ENCODE measurements at regions not wholly inside any gene's neighbourhood (a gene's known extent, or its start where the extent isn't known, plus 50 kb on each side); places are given as distances from the start of the nearest gene placed in this dataset.

GRCh38 chr1:36644556-36644955 is 161.8 kb upstream of the CSF3R start:
- no peak for DNase-seq (ENCODE audit: low read depth, low spot score)

GRCh38 chr1:36643371-36644270 is 160.9 kb upstream of the CSF3R start:
- no peak for DNase-seq (ENCODE audit: low read depth, low spot score)

GRCh38 chr1:36642802-36643201 is 160.1 kb upstream of the CSF3R start:
- no peak for DNase-seq (ENCODE audit: low read depth, low spot score)

GRCh38 chr1:36641776-36642175 is 159.1 kb upstream of the CSF3R start:
- no peak for DNase-seq (ENCODE audit: low read depth, low spot score)

GRCh38 chr1:36639461-36639860 is 156.7 kb upstream of the CSF3R start:
- DNase-seq (ENCODE audit: low read depth, low spot score) = no peak

- no peak for DNase-seq (ENCODE audit: low read depth, low spot score)
Measured at GRCh38 chr1:36638268-36638667, 155.6 kb upstream of the CSF3R start.

GRCh38 chr1:36636206-36636605 is 153.5 kb upstream of the CSF3R start:
- no peak for DNase-seq (ENCODE audit: low read depth, low spot score)

- no peak for DNase-seq (ENCODE audit: low read depth, low spot score)
Measured at GRCh38 chr1:36635284-36635683, 152.6 kb upstream of the CSF3R start.

GRCh38 chr1:36628804-36629203 is 146.1 kb upstream of the CSF3R start:
- no peak for DNase-seq (ENCODE audit: low read depth, low spot score)

GRCh38 chr1:36626435-36626834 is 143.7 kb upstream of the CSF3R start:
- no peak for DNase-seq (ENCODE audit: low read depth, low spot score)

- DNase-seq (ENCODE audit: low read depth, low spot score) = no peak
Measured at GRCh38 chr1:36625935-36626310, 143.2 kb upstream of the CSF3R start.

- no peak for DNase-seq (ENCODE audit: low read depth, low spot score)
Measured at GRCh38 chr1:36625253-36625934, 142.7 kb upstream of the CSF3R start.

- no peak for DNase-seq (ENCODE audit: low read depth, low spot score)
Measured at GRCh38 chr1:36624466-36624865, 141.8 kb upstream of the CSF3R start.

GRCh38 chr1:36622741-36623648 is 140.3 kb upstream of the CSF3R start:
- DNase-seq (ENCODE audit: low read depth, low spot score) = no peak

- no peak for DNase-seq (ENCODE audit: low read depth, low spot score)
Measured at GRCh38 chr1:36621531-36621930, 138.8 kb upstream of the CSF3R start.

GRCh38 chr1:36620142-36620541 is 137.4 kb upstream of the CSF3R start:
- no peak for DNase-seq (ENCODE audit: low read depth, low spot score)

- DNase-seq (ENCODE audit: low read depth, low spot score) = no peak
Measured at GRCh38 chr1:36614991-36615390, 132.3 kb upstream of the CSF3R start.

GRCh38 chr1:36614571-36614970 is 131.9 kb upstream of the CSF3R start:
- DNase-seq (ENCODE audit: low read depth, low spot score) = no peak

GRCh38 chr1:36613721-36614120 is 131.0 kb upstream of the CSF3R start:
- DNase-seq (ENCODE audit: low read depth, low spot score) = no peak

- no peak for DNase-seq (ENCODE audit: low read depth, low spot score)
Measured at GRCh38 chr1:36612881-36613280, 130.2 kb upstream of the CSF3R start.

GRCh38 chr1:36612121-36612520 is 129.4 kb upstream of the CSF3R start:
- no peak for DNase-seq (ENCODE audit: low read depth, low spot score)
